Smooth muscle cell (in vitro differentiated cells): ENCODE measurements at regions not wholly inside any gene's neighbourhood (a gene's known extent, or its start where the extent isn't known, plus 50 kb on each side); places are given as distances from the start of the nearest gene placed in this dataset.
"Not testable (repeated sequence)": the region's sequence is repeated elsewhere in the genome, so short reads cannot be mapped to it uniquely, and the experiment has no call there.

Source experiments
- DNase-seq: peaks from one replicate; lab custom pipeline; 2025; ENCODE audit not compliant: unreplicated experiment; lab: John Stamatoyannopoulos, UW
- H2AFZ ChIP-seq: fragments of 200-600 bp; sonication (generic); 2 replicates; pipeline ENCODE4 v1.6.0; 2016; ENCODE audit warnings: antibody characterized with exemption, low read depth, mild to moderate bottlenecking
- H3F3A ChIP-seq: fragments of 200-600 bp; sonication (generic); 2 replicates; pipeline ENCODE4 v1.6.0; 2017; ENCODE audit warnings: antibody characterized with exemption, low read depth
- H3K27ac ChIP-seq: fragments of 200-600 bp; sonication (generic); 2 replicates; pipeline ENCODE4 v1.5.1; 2016; ENCODE audit warnings: low read depth, mild to moderate bottlenecking
- H3K27me3 ChIP-seq: fragments of 200-600 bp; sonication (generic); 2 replicates; pipeline ENCODE4 v1.6.1; 2016; ENCODE audit warnings: low read depth, mild to moderate bottlenecking
- H3K36me3 ChIP-seq: fragments of 200-600 bp; sonication (generic); 2 replicates; pipeline ENCODE4 v1.5.1; 2016; ENCODE audit warnings: low read depth
- H3K4me1 ChIP-seq: fragments of 200-600 bp; sonication (generic); 2 replicates; pipeline ENCODE4 v1.5.1; 2016; ENCODE audit warnings: low read depth
- H3K4me2 ChIP-seq: fragments of 200-600 bp; sonication (generic); 2 replicates; pipeline ENCODE4 v1.6.0; 2016; ENCODE audit warnings: mild to moderate bottlenecking
- H3K4me3 ChIP-seq: fragments of 200-600 bp; sonication (generic); 2 replicates; pipeline ENCODE4 v1.5.1; 2016; ENCODE audit warnings: mild to moderate bottlenecking
- H3K79me2 ChIP-seq: fragments of 200-600 bp; sonication (generic); 2 replicates; pipeline ENCODE4 v1.6.0; 2016; ENCODE audit warnings: low read depth, mild to moderate bottlenecking
- H3K9ac ChIP-seq: fragments of 200-600 bp; sonication (generic); 2 replicates; pipeline ENCODE4 v1.6.0; 2016; ENCODE audit warnings: low read depth
- H3K9me3 ChIP-seq: fragments of 200-600 bp; sonication (generic); replicated peaks from 2 replicates; pipeline ENCODE4 v1.5.1; 2016; ENCODE audit warnings: low read depth
- H4K20me1 ChIP-seq: fragments of 200-600 bp; sonication (generic); 2 replicates; pipeline ENCODE4 v1.6.0; 2016; ENCODE audit warnings: low read depth
- CTCF ChIP-seq: fragments of 200-600 bp; sonication (generic); IDR thresholded peaks from 2 replicates; pipeline ENCODE4 v1.5.1; 2017; ENCODE audit warnings: borderline replicate concordance, mild to moderate bottlenecking, antibody characterized with exemption; ENCODE audit not compliant: insufficient read depth, poor library complexity, severe bottlenecking
- WGBS: methylation state at CpG from one replicate; pipeline ENCODE4 v1.1.7; 2016; ENCODE audit warnings: low lambda C conversion rate; 5-methylcytosine and 5-hydroxymethylcytosine counted together

GRCh38 chrX:42832764-42833549, 55.0 kb upstream of the PPP1R2C start:
- H2AFZ ChIP-seq, result no peak overlapping the region
- H3K4me2 ChIP-seq, result no peak overlapping the region
- DNase-seq, result no peak

GRCh38 chrX:42833550-42833940, 55.6 kb upstream of the PPP1R2C start:
- not testable (repeated sequence) for H3K4me2 ChIP-seq, H2AFZ ChIP-seq, H3K27me3 ChIP-seq, H3K27ac ChIP-seq, H3F3A ChIP-seq, H3K4me3 ChIP-seq, H4K20me1 ChIP-seq, H3K9me3 ChIP-seq, DNase-seq, H3K36me3 ChIP-seq, H3K79me2 ChIP-seq, H3K4me1 ChIP-seq, H3K9ac ChIP-seq
- 92% methylated on average over 4 of the region's 4 CpGs for WGBS

More at GRCh38 chrX:42832764-42833549, 55.0 kb upstream of the PPP1R2C start:
- Histone ChIP-seq H3K4me3 (no peak overlapping the region), H3K9ac (no peak overlapping the region), H3K27me3 (no peaks in the 10 kb centered on the region), H3F3A (no peaks in the 10 kb centered on the region), H3K9me3 (no peaks in the 10 kb centered on the region), H3K27ac (no peak overlapping the region), H3K4me1 (no peaks in the 10 kb centered on the region), H3K79me2 (no peaks in the 10 kb centered on the region), H3K36me3 (no peaks in the 10 kb centered on the region), H4K20me1 (no peaks in the 10 kb centered on the region)
- TF ChIP-seq CTCF, result no peak
- WGBS, result 97% methylated on average over 5 of the region's 5 CpGs

GRCh38 chrX:42837101-42837726, 59.3 kb upstream of the PPP1R2C start:
- no peak for DNase-seq
- H3K9ac ChIP-seq, result no peak overlapping the region
- H3K27ac ChIP-seq, result no peak overlapping the region
- no peaks in the 10 kb centered on the region for H3K79me2 ChIP-seq
- no peak for TF ChIP-seq CTCF
- H4K20me1 ChIP-seq, result no peaks in the 10 kb centered on the region
- H3K9me3 ChIP-seq, result no peaks in the 10 kb centered on the region
- H3K36me3 ChIP-seq, result no peaks in the 10 kb centered on the region
- H3K4me1 ChIP-seq, result no peaks in the 10 kb centered on the region
- H3K4me2 ChIP-seq, result no peak overlapping the region
- no peak overlapping the region for H3K4me3 ChIP-seq
- no peaks in the 10 kb centered on the region for H3K27me3 ChIP-seq
- WGBS, result 82% methylated on average over 4 of the region's 4 CpGs
- no peak overlapping the region for H2AFZ ChIP-seq
- no peaks in the 10 kb centered on the region for H3F3A ChIP-seq

GRCh38 chrX:42837747-42838146, 59.8 kb upstream of the PPP1R2C start:
- Histone ChIP-seq H4K20me1 (no peaks in the 10 kb centered on the region), H3K79me2 (no peaks in the 10 kb centered on the region), H3K4me3 (no peak overlapping the region), H3K36me3 (no peaks in the 10 kb centered on the region), H3K27ac (no peak overlapping the region), H3F3A (no peaks in the 10 kb centered on the region), H2AFZ (no peak overlapping the region), H3K4me2 (no peak overlapping the region), H3K9me3 (no peaks in the 10 kb centered on the region), H3K4me1 (no peaks in the 10 kb centered on the region), H3K9ac (no peak overlapping the region), H3K27me3 (no peaks in the 10 kb centered on the region)
- TF ChIP-seq CTCF, result no peak
- no peak for DNase-seq
